Fibroblast of lung (primary cell): ENCODE measurements at regions not wholly inside any gene's neighbourhood (a gene's known extent, or its start where the extent isn't known, plus 50 kb on each side); places are given as distances from the start of the nearest gene placed in this dataset.

Source experiments
- CTCF ChIP-seq, 2 donors: IDR thresholded peaks in 1 of 2; conservative IDR thresholded peaks in 1 of 2; 1 replicate in 1 of 2; 2 replicates in 1 of 2; pipeline ENCODE4 v1.5.1; 2011 to 2012; ENCODE audit warnings: low read length in 2 of 2, control low read depth in 1 of 2, inconsistent platforms in 1 of 2, low read depth in 1 of 2, mild to moderate bottlenecking in 1 of 2
- EZH2 ChIP-seq: IDR thresholded peaks from 2 replicates; pipeline ENCODE4 v1.5.1; 2012; ENCODE audit warnings: low read length, control low read depth, mild to moderate bottlenecking; ENCODE audit errors: missing control alignments

- no peak for TF ChIP-seq CTCF (conservative IDR thresholded peaks at IDR 0.05 in 1 of 2, IDR thresholded peaks at IDR 0.05 in 1 of 2; ENCODE audit: low read depth in 1 of 2, low read length in 2 of 2)
- TF ChIP-seq EZH2, result no peak
Measured at GRCh38 chr2:56047136-56047535, 123.6 kb upstream of the EFEMP1 start.
